Panc1 (cell line): ENCODE measurements at regions not wholly inside any gene's neighbourhood (a gene's known extent, or its start where the extent isn't known, plus 50 kb on each side); places are given as distances from the start of the nearest gene placed in this dataset.

ENCODE experiments used
- ATAC-seq: fragments of 200-7000 bp; cut with Tn5 transposase; 2 replicates; pipeline ENCODE4 v1.9.1; 2020; ENCODE audit warnings: mild to moderate bottlenecking, moderate library complexity
- BruUV-seq: library from RNA; stranded (reverse); fragments of 400-500 nt; replicated peaks from 2 replicates; lab custom pipeline; 2021; lab: Mats Ljungman, UMichigan
- CTCF ChIA-PET: fragments of 300-600 bp; sonication (Branson Sonifier 250); formaldehyde crosslinking; loops from one replicate; lab custom pipeline; 2022; ENCODE audit warnings: antibody characterized with exemption; lab: Charles Lee
- POLR2A ChIA-PET: fragments of 300-600 bp; sonication (Branson Sonifier 250); formaldehyde crosslinking; loops from one replicate; lab custom pipeline; 2022; ENCODE audit warnings: antibody characterized with exemption; lab: Charles Lee
- DNase-seq: peaks from one replicate; pipeline ENCODE4 v3.0.0-alpha.2; 2010; ENCODE audit warnings: low read depth, low spot score
- H3K27ac ChIP-seq: 2 replicates; pipeline ENCODE4 v1.5.1; 2011; ENCODE audit warnings: mild to moderate bottlenecking, low read length, inconsistent platforms
- H3K27me3 ChIP-seq: fragments of 200-500 bp; sonication (Bioruptor generic); 2 replicates; pipeline ENCODE4 v1.6.0; 2014; ENCODE audit warnings: low read length, inconsistent platforms; ENCODE audit not compliant: control insufficient read depth, insufficient read depth
- H3K36me3 ChIP-seq: fragments of 200-500 bp; sonication (Bioruptor generic); 2 replicates; pipeline ENCODE4 v1.5.1; 2014; ENCODE audit warnings: inconsistent platforms, mild to moderate bottlenecking, low read length, moderate library complexity; ENCODE audit not compliant: control insufficient read depth, insufficient read depth
- H3K4me1 ChIP-seq: 2 replicates; pipeline ENCODE4 v1.5.1; 2011; ENCODE audit warnings: inconsistent platforms, mild to moderate bottlenecking, low read length, moderate library complexity; ENCODE audit not compliant: control insufficient read depth, insufficient read depth
- H3K4me3 ChIP-seq, 2 experiments: 2 replicates each; pipeline ENCODE4 v1.5.1; 2011 to 2012; ENCODE audit warnings: low read depth in 2 of 2, low read length in 2 of 2, mild to moderate bottlenecking in 2 of 2, inconsistent platforms in 1 of 2, moderate library complexity in 1 of 2
- H3K9me3 ChIP-seq: fragments of 200-500 bp; sonication (Bioruptor generic); 2 replicates; pipeline ENCODE4 v1.5.1; 2014; ENCODE audit warnings: low read depth, mild to moderate bottlenecking, inconsistent platforms, low read length, moderate library complexity; ENCODE audit not compliant: control insufficient read depth, insufficient read depth
- CTCF ChIP-seq: fragments of 450-650 bp; IDR thresholded peaks from 2 replicates; pipeline ENCODE4 v1.5.1; 2017; ENCODE audit warnings: mild to moderate bottlenecking
- POLR2AphosphoS5 ChIP-seq: IDR thresholded peaks from 2 replicates; pipeline ENCODE4 v1.6.1; 2012; ENCODE audit warnings: mild to moderate bottlenecking, low read depth, low read length, moderate library complexity
- REST ChIP-seq, 2 experiments: IDR thresholded peaks; 2 replicates each; pipeline ENCODE4 v1.6.1; 2011 to 2012; ENCODE audit warnings: low read depth in 2 of 2, control low read depth in 1 of 2, low read length in 1 of 2, mild to moderate bottlenecking in 1 of 2, moderate library complexity in 1 of 2; ENCODE audit not compliant: insufficient read depth in 1 of 2
- SIN3A ChIP-seq: IDR thresholded peaks from 2 replicates; pipeline ENCODE4 v1.6.1; 2012; ENCODE audit warnings: low read depth, mild to moderate bottlenecking, low read length, moderate library complexity, borderline replicate concordance; ENCODE audit not compliant: insufficient read depth
- TCF7L2 ChIP-seq: IDR thresholded peaks from 2 replicates; pipeline ENCODE4 v1.6.1; 2011; ENCODE audit warnings: mild to moderate bottlenecking, low read depth, low read length, inconsistent platforms
- in situ Hi-C: cut with HindIII; loops from 2 replicates; pipeline ENCODE4 v1.10.0; 2016; ENCODE audit warnings: low sequenced_read_pairs, low pct_unique_long_range_greater_than_20kb
- intact Hi-C: fragments of 100-400 bp; cut with micrococcal nuclease; formaldehyde crosslinking; loops from one replicate; pipeline ENCODE4 v1.10.0; 2022; ENCODE audit not compliant: unreplicated experiment

GRCh38 chr10:85105614-85106255, 777.3 kb downstream of the CCSER2 start:
- ChIA-PET CTCF (no interaction called here), POLR2A (no interaction called here)
- DNase-seq, result no peak
- no peaks in the 10 kb centered on the region for H3K4me1 ChIP-seq
- H3K36me3 ChIP-seq, result no peaks in the 10 kb centered on the region
- H3K9me3 ChIP-seq, result no peaks in the 10 kb centered on the region
- no peak for ATAC-seq
- no peak overlapping the region for H3K27ac ChIP-seq
- peak; percentile 43 for TF ChIP-seq CTCF
- no peak for TF ChIP-seq POLR2AphosphoS5
- TF ChIP-seq SIN3A, result no peak
- no peak for TF ChIP-seq TCF7L2
- TF ChIP-seq REST (IDR thresholded peaks at IDR 0.05; ENCODE audit: insufficient read depth in 1 of 2, low read depth in 2 of 2, low read length in 1 of 2), result no peak
- intact Hi-C loops (no loop called here), in situ Hi-C loops (no loop called here)
- peaks cover 6% of the 10 kb centered on the region for H3K27me3 ChIP-seq
- no peak overlapping the region for H3K4me3 ChIP-seq
- BruUV-seq, result no TSS peak

GRCh38 chr10:85111271-85111670, 782.9 kb downstream of the CCSER2 start:
- CTCF ChIA-PET, result no interaction called here
- Histone ChIP-seq H3K9me3 (no peaks in the 10 kb centered on the region), H3K27ac (no peak overlapping the region), H3K27me3 (peaks cover 10% of the 10 kb centered on the region), H3K4me3 (no peak overlapping the region), H3K36me3 (no peaks in the 10 kb centered on the region), H3K4me1 (no peaks in the 10 kb centered on the region)
- intact Hi-C loops, result no loop called here
- in situ Hi-C loops, result no loop called here
- no TSS peak for BruUV-seq
- DNase-seq (no peak), ATAC-seq (no peak)
- POLR2A ChIA-PET, result no interaction called here
- TF ChIP-seq REST (IDR thresholded peaks at IDR 0.05; ENCODE audit: insufficient read depth in 1 of 2, low read depth in 2 of 2, low read length in 1 of 2), result no peak
- no peak for TF ChIP-seq SIN3A
- TF ChIP-seq CTCF, result no peak
- TF ChIP-seq TCF7L2, result no peak
- no peak for TF ChIP-seq POLR2AphosphoS5
